GM12878 (cell line): ENCODE measurements at regions not wholly inside any gene's neighbourhood (a gene's known extent, or its start where the extent isn't known, plus 50 kb on each side); places are given as distances from the start of the nearest gene placed in this dataset.

ENCODE experiments used
- ATAC-seq: fragments of 200-7000 bp; cut with Tn5 transposase; 3 replicates; pipeline ENCODE4 v1.9.1; 2020; ENCODE audit warnings: mild to moderate bottlenecking, moderate library complexity
- BruUV-seq: library from RNA; stranded (reverse); fragments of 400-500 nt; replicated peaks from 2 replicates; lab custom pipeline; 2021; lab: Mats Ljungman, UMichigan
- CTCF ChIA-PET: fragments of 300-600 bp; sonication (Branson Sonifier 250); formaldehyde crosslinking; extraction: SDS; loops from one replicate; lab custom pipeline; 2021; ENCODE audit warnings: inconsistent platforms; lab: Yijun Ruan, JAX
- POLR2A ChIA-PET: fragments of 350-600 bp; formaldehyde crosslinking; extraction: SDS; loops from one replicate; lab custom pipeline; 2021; ENCODE audit warnings: inconsistent platforms; lab: Charles Lee
- RAD21 ChIA-PET: fragments of 300-600 bp; sonication (Branson Sonifier 250); formaldehyde crosslinking; loops from one replicate; lab custom pipeline; 2023; ENCODE audit warnings: antibody characterized with exemption; ENCODE audit not compliant: unreplicated experiment; lab: Charles Lee
- SMC1A ChIA-PET: fragments of 300-600 bp; sonication (Branson Sonifier 250); formaldehyde crosslinking; loops from one replicate; lab custom pipeline; 2023; ENCODE audit not compliant: unreplicated experiment, uncharacterized antibody; lab: Charles Lee
- DNase-seq: peaks from one replicate; pipeline ENCODE4 v3.0.0-alpha.2; 2011; ENCODE audit warnings: low read depth, low spot score
- FAIRE-seq: peaks from 3 replicates; lab custom pipeline; 2011; peaks lifted over from hg19 to GRCh38; lab: Jason Lieb, UNC
- H2AFZ ChIP-seq: 2 replicates; pipeline ENCODE4 v1.6.0; 2011; ENCODE audit warnings: low read depth, low read length, control low read depth; ENCODE audit not compliant: control insufficient read depth
- H3K27ac ChIP-seq: 2 replicates; pipeline ENCODE4 v1.5.1; 2011; ENCODE audit warnings: control low read depth; ENCODE audit not compliant: control insufficient read depth, insufficient read depth
- H3K27me3 ChIP-seq, 2 experiments: replicated peaks in 1 of 2; 2 replicates each; pipeline versions ENCODE4 v1.6.0 to v1.6.1; 2011; ENCODE audit warnings: low read length in 1 of 2; ENCODE audit not compliant: control insufficient read depth in 2 of 2, insufficient read depth in 2 of 2
- H3K36me3 ChIP-seq, 2 experiments: 2 replicates each; pipeline ENCODE4 v1.5.1; 2011; ENCODE audit warnings: low read length in 1 of 2; ENCODE audit not compliant: control insufficient read depth in 2 of 2, insufficient read depth in 2 of 2
- H3K4me1 ChIP-seq: 2 replicates; pipeline ENCODE4 v1.6.1; 2011; ENCODE audit warnings: mild to moderate bottlenecking, low read length, moderate library complexity, mixed read lengths; ENCODE audit not compliant: control insufficient read depth, insufficient read depth
- H3K4me2 ChIP-seq: 2 replicates; pipeline ENCODE4 v1.6.0; 2011; ENCODE audit warnings: control low read depth; ENCODE audit not compliant: control insufficient read depth, insufficient read depth
- H3K4me3 ChIP-seq: fragments of 200-600 bp; sonication (generic); 2 replicates; pipeline ENCODE4 v1.5.1; 2016
- H3K79me2 ChIP-seq: 2 replicates; pipeline ENCODE4 v1.6.0; 2011; ENCODE audit warnings: low read length; ENCODE audit not compliant: control insufficient read depth, insufficient read depth
- H3K9ac ChIP-seq: 2 replicates; pipeline ENCODE4 v1.8.0; 2011; ENCODE audit warnings: low read length, control low read depth, mixed read lengths; ENCODE audit not compliant: control insufficient read depth, insufficient read depth
- H3K9me3 ChIP-seq: replicated peaks from 3 replicates; pipeline ENCODE4 v1.5.1; 2011; ENCODE audit warnings: mild to moderate bottlenecking, low read length; ENCODE audit not compliant: control insufficient read depth, insufficient read depth
- H4K20me1 ChIP-seq: 2 replicates; pipeline ENCODE4 v1.6.0; 2011; ENCODE audit not compliant: control insufficient read depth, insufficient read depth
- ATF7 ChIP-seq: fragments of 450-650 bp; IDR thresholded peaks from 2 replicates; pipeline ENCODE4 v1.6.1; 2016; ENCODE audit warnings: low read depth, mild to moderate bottlenecking
- BCL11A ChIP-seq: IDR thresholded peaks from 2 replicates; pipeline ENCODE4 v1.6.1; 2011; ENCODE audit warnings: low read depth, low read length
- CHD4 ChIP-seq: fragments of 200-600 bp; sonication (generic); IDR thresholded peaks from 2 replicates; pipeline ENCODE4 v1.6.1; 2016; ENCODE audit warnings: mild to moderate bottlenecking
- CREM ChIP-seq: IDR thresholded peaks from 2 replicates; pipeline ENCODE4 v1.6.1; 2014; ENCODE audit warnings: antibody characterized with exemption, low read depth
- EP300 ChIP-seq, 2 experiments: fragments of 150-350 bp in 1 of 2; IDR thresholded peaks; 2 replicates each; pipeline ENCODE4 v1.6.1; 2011 to 2012; ENCODE audit warnings: low read depth in 2 of 2, low read length in 2 of 2, borderline replicate concordance in 1 of 2, improper control_type of control experiment in 1 of 2, inconsistent platforms in 1 of 2; ENCODE audit not compliant: control insufficient read depth in 1 of 2
- ESRRA ChIP-seq: IDR thresholded peaks from 2 replicates; pipeline ENCODE4 v1.6.1; 2012; ENCODE audit warnings: mild to moderate bottlenecking, low read length, improper control_type of control experiment
- GATAD2B ChIP-seq: fragments of 450-650 bp; conservative IDR thresholded peaks from 2 replicates; pipeline ENCODE4 v1.6.1; 2017; ENCODE audit warnings: low read depth, mild to moderate bottlenecking, moderate library complexity
- IKZF2 ChIP-seq, 2 experiments: fragments of 450-650 bp; IDR thresholded peaks; 2 replicates each; pipeline ENCODE4 v1.6.1; 2017; ENCODE audit warnings: mild to moderate bottlenecking in 2 of 2, moderate library complexity in 2 of 2
- MEF2A ChIP-seq: IDR thresholded peaks from 2 replicates; pipeline ENCODE4 v1.6.1; 2011; ENCODE audit warnings: low read depth, mild to moderate bottlenecking, low read length, moderate library complexity; ENCODE audit not compliant: insufficient read depth
- NFYB ChIP-seq: IDR thresholded peaks from 2 replicates; pipeline ENCODE4 v1.6.1; 2011; ENCODE audit warnings: low read depth, mild to moderate bottlenecking, low read length, improper control_type of control experiment, moderate library complexity; ENCODE audit not compliant: insufficient read depth
- NR2C1 ChIP-seq: fragments of 450-650 bp; IDR thresholded peaks from 2 replicates; pipeline ENCODE4 v1.6.1; 2017; ENCODE audit warnings: antibody characterized with exemption, mild to moderate bottlenecking, moderate library complexity
- PML ChIP-seq: IDR thresholded peaks from 2 replicates; pipeline ENCODE4 v1.6.1; 2012; ENCODE audit warnings: low read length, inconsistent platforms
- POLR2AphosphoS2 ChIP-seq: IDR thresholded peaks from 2 replicates; pipeline ENCODE4 v1.6.1; 2011; ENCODE audit warnings: low read depth, mild to moderate bottlenecking, low read length, improper control_type of control experiment, moderate library complexity
- RELA ChIP-seq: fragments of 450-650 bp; IDR thresholded peaks from 2 replicates; pipeline ENCODE4 v1.8.0; 2014; ENCODE audit warnings: borderline replicate concordance; ENCODE audit not compliant: partially characterized antibody
- RFX5 ChIP-seq: IDR thresholded peaks from 2 replicates; pipeline ENCODE4 v1.6.1; 2011; ENCODE audit warnings: low read depth, low read length, improper control_type of control experiment
- SMAD5 ChIP-seq: IDR thresholded peaks from 2 replicates; pipeline ENCODE4 v1.6.1; 2016; ENCODE audit warnings: antibody characterized with exemption, low read depth
- TARDBP ChIP-seq: IDR thresholded peaks from 2 replicates; pipeline ENCODE4 v1.6.1; 2016; ENCODE audit warnings: borderline replicate concordance
- ZBTB40 ChIP-seq: fragments of 450-650 bp; IDR thresholded peaks from 2 replicates; pipeline ENCODE4 v1.6.1; 2016; ENCODE audit warnings: mild to moderate bottlenecking, moderate library complexity, borderline replicate concordance
- WGBS: methylation state at CpG from one replicate; pipeline ENCODE4 v1.1.6; 2016; ENCODE audit warnings: low lambda C conversion rate; ENCODE audit not compliant: insufficient replicate concordance, insufficient coverage; ENCODE audit errors: missing lambda C conversion rate; 5-methylcytosine and 5-hydroxymethylcytosine counted together
- in situ Hi-C: fragments of 300-500 bp; cut with MboI; formaldehyde crosslinking; loops from 9 replicates; pipeline ENCODE4 v1.14.3; 2018; ENCODE audit warnings: mixed read lengths
- intact Hi-C: fragments of 100-400 bp; cut with micrococcal nuclease; formaldehyde crosslinking; loops from one replicate; pipeline ENCODE4 v1.14.2; 2022; ENCODE audit not compliant: unreplicated experiment
- TF ChIP-seq, protein P1 (sequence below): fragments of 450-650 bp; IDR thresholded peaks from 2 replicates; pipeline ENCODE4 v1.6.1; 2017; ENCODE audit warnings: antibody characterized with exemption, mild to moderate bottlenecking, moderate library complexity

GRCh38 chr7:134371536-134371935 is 54.8 kb upstream of the SLC35B4 start:
- FAIRE-seq, result no peak
- H3K4me2 ChIP-seq, result no peak overlapping the region
- TF ChIP-seq MEF2A, result no peak
- TF ChIP-seq ATF7, result no peak
- TF ChIP-seq IKZF2 (IDR thresholded peaks at IDR 0.05), result no peak
- TF ChIP-seq CHD4, result no peak
- TF ChIP-seq CREM, result no peak
- TF ChIP-seq RFX5, result no peak
- no peak for TF ChIP-seq SMAD5
- TF ChIP-seq NFYB, result no peak
- TF ChIP-seq TARDBP, result no peak
- no peak for TF ChIP-seq NR2C1
- TF ChIP-seq POLR2AphosphoS2, result no peak
- TF ChIP-seq PML, result no peak
- no peak for TF ChIP-seq BCL11A
- TF ChIP-seq, protein P1, sequence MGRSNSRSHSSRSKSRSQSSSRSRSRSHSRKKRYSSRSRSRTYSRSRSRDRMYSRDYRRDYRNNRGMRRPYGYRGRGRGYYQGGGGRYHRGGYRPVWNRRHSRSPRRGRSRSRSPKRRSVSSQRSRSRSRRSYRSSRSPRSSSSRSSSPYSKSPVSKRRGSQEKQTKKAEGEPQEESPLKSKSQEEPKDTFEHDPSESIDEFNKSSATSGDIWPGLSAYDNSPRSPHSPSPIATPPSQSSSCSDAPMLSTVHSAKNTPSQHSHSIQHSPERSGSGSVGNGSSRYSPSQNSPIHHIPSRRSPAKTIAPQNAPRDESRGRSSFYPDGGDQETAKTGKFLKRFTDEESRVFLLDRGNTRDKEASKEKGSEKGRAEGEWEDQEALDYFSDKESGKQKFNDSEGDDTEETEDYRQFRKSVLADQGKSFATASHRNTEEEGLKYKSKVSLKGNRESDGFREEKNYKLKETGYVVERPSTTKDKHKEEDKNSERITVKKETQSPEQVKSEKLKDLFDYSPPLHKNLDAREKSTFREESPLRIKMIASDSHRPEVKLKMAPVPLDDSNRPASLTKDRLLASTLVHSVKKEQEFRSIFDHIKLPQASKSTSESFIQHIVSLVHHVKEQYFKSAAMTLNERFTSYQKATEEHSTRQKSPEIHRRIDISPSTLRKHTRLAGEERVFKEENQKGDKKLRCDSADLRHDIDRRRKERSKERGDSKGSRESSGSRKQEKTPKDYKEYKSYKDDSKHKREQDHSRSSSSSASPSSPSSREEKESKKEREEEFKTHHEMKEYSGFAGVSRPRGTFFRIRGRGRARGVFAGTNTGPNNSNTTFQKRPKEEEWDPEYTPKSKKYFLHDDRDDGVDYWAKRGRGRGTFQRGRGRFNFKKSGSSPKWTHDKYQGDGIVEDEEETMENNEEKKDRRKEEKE, result no peak
- no peak for TF ChIP-seq GATAD2B
- no peak for TF ChIP-seq ZBTB40
- no peak for TF ChIP-seq EP300 (IDR thresholded peaks at IDR 0.05; ENCODE audit: borderline replicate concordance in 1 of 2, control insufficient read depth in 1 of 2, low read depth in 2 of 2, low read length in 2 of 2)
- no peak for TF ChIP-seq ESRRA
- TF ChIP-seq RELA, result no peak
- in situ Hi-C loops, result no loop called here
- no peak for ATAC-seq
- no peak overlapping the region for H2AFZ ChIP-seq
- SMC1A ChIA-PET, result interaction anchor here (1.0 kb wide), 1 partner anchor 14 kb away, joined by 3 read pairs; no protein-coding TSS in a partner anchor
- RAD21 ChIA-PET, result no interaction called here
- BruUV-seq, result no TSS peak
- no peaks in the 10 kb centered on the region for H3K79me2 ChIP-seq
- no peaks in the 10 kb centered on the region for H3K36me3 ChIP-seq
- intact Hi-C loops, result no loop called here
- CTCF ChIA-PET, result no interaction called here
- H3K4me1 ChIP-seq, result no peaks in the 10 kb centered on the region
- H3K27ac ChIP-seq, result no peak overlapping the region
- WGBS, result 54% methylated on average over 4 of the region's 4 CpGs
- no peak for DNase-seq
- H3K9ac ChIP-seq, result no peak overlapping the region
- no peak overlapping the region for H3K4me3 ChIP-seq
- no peaks in the 10 kb centered on the region for H4K20me1 ChIP-seq
- H3K9me3 ChIP-seq, result no peaks in the 10 kb centered on the region
- H3K27me3 ChIP-seq, result peaks cover 0 to 1% of the 10 kb centered on the region in 2 experiments; a peak in 3 of 4 replicates
- POLR2A ChIA-PET, result no interaction called here
